GM19467 (cell line): ENCODE measurements at regions not wholly inside any gene's neighbourhood (a gene's known extent, or its start where the extent isn't known, plus 50 kb on each side); places are given as distances from the start of the nearest gene placed in this dataset.

Source experiments
- ATAC-seq: cut with Tn5 transposase; IDR thresholded peaks from one replicate; pipeline ENCODE4 v1.9.1; 2021; ENCODE audit warnings: mild to moderate bottlenecking, moderate library complexity; ENCODE audit not compliant: unreplicated experiment

- no peak for ATAC-seq
Observed at GRCh38 chr12:34361721-34362316, 339.5 kb downstream of the ALG10 start.

GRCh38 chr12:34363050-34363673, 340.9 kb downstream of the ALG10 start:
- ATAC-seq: no peak

GRCh38 chr12:34368079-34368478, 345.8 kb downstream of the ALG10 start:
- ATAC-seq: no peak

GRCh38 chr12:34371050-34371449, 348.8 kb downstream of the ALG10 start:
- ATAC-seq: no peak

- ATAC-seq: no peak
Observed at GRCh38 chr12:34372003-34372402, 349.7 kb downstream of the ALG10 start.

- no peak for ATAC-seq
Observed at GRCh38 chr12:34373926-34374325, 351.6 kb downstream of the ALG10 start.

- no peak for ATAC-seq
Observed at GRCh38 chr12:34376133-34376799, 354.0 kb downstream of the ALG10 start.

- ATAC-seq: no peak
Observed at GRCh38 chr12:34377243-34378035, 355.1 kb downstream of the ALG10 start.

GRCh38 chr12:34379142-34379541, 356.8 kb downstream of the ALG10 start:
- no peak for ATAC-seq

- no peak for ATAC-seq
Observed at GRCh38 chr12:34384693-34385092, 362.4 kb downstream of the ALG10 start.

GRCh38 chr12:34386016-34386415, 363.7 kb downstream of the ALG10 start:
- ATAC-seq: no peak

- ATAC-seq: no peak
Observed at GRCh38 chr12:34386621-34387255, 364.4 kb downstream of the ALG10 start.

GRCh38 chr12:34387711-34388635, 365.7 kb downstream of the ALG10 start:
- no peak for ATAC-seq

- no peak for ATAC-seq
Observed at GRCh38 chr12:34388636-34389377, 366.5 kb downstream of the ALG10 start.

- no peak for ATAC-seq
Observed at GRCh38 chr12:34389378-34390170, 367.3 kb downstream of the ALG10 start.

GRCh38 chr12:34390171-34390841, 368.0 kb downstream of the ALG10 start:
- no peak for ATAC-seq

GRCh38 chr12:34390846-34391700, 368.8 kb downstream of the ALG10 start:
- ATAC-seq: no peak
